ENCODE measurements at regions not wholly inside any gene's neighbourhood (a gene's known extent, or its start where the extent isn't known, plus 50 kb on each side); places are given as distances from the start of the nearest gene placed in this dataset.
"Not testable (repeated sequence)": the region's sequence is repeated elsewhere in the genome, so short reads cannot be mapped to it uniquely, and the experiment has no call there.

- dilution Hi-C loops (cut with MboI; ENCODE audit: extremely low pct_ligation_motif_present, low sequenced_read_pairs), result no loop called here
- H3K36me3 ChIP-seq (ENCODE audit: control insufficient read depth in 2 of 2, extremely low read depth in 1 of 2, insufficient read depth in 2 of 2, low read length in 2 of 2), result peaks cover 0 to 1% of the 10 kb centered on the region in 2 experiments
- no peaks in the 10 kb centered on the region for H3K4me1 ChIP-seq (ENCODE audit: control insufficient read depth, extremely low read depth, insufficient read depth, low read length)
- no peaks in the 10 kb centered on the region for H3K79me2 ChIP-seq (ENCODE audit: control insufficient read depth, insufficient read depth, low read length)
- H3K27ac ChIP-seq (ENCODE audit: control insufficient read depth, insufficient read depth, low read length), result no peak overlapping the region
- H2AFZ ChIP-seq (ENCODE audit: control insufficient read depth, low read length), result no peak overlapping the region
- DNase-seq (ENCODE audit: low read depth, low spot score) (no peak), FAIRE-seq (no peak)
- H3K27me3 ChIP-seq (ENCODE audit: control insufficient read depth, extremely low read depth, insufficient read depth, low read length), result no peaks in the 10 kb centered on the region
- H3K9ac ChIP-seq (ENCODE audit: control insufficient read depth, extremely low read depth, insufficient read depth, low read length), result no peak overlapping the region
- no peaks in the 10 kb centered on the region for H4K20me1 ChIP-seq (ENCODE audit: control insufficient read depth, extremely low read depth, insufficient read depth, low read length)
- H3K9me1 ChIP-seq (ENCODE audit: control insufficient read depth, extremely low read depth, insufficient read depth, low read length), result no peaks in the 10 kb centered on the region
- no peak overlapping the region for H3K4me2 ChIP-seq (ENCODE audit: control insufficient read depth, extremely low read depth, insufficient read depth, low read depth, low read length)
- TF ChIP-seq EZH2 (IDR thresholded peaks at IDR 0.05; ENCODE audit: low read length) (no peak), CTCF (optimal IDR thresholded peaks at IDR 0.05 in 1 of 3, IDR thresholded peaks at IDR 0.05 in 1 of 3, conservative IDR thresholded peaks at IDR 0.05 in 1 of 3; ENCODE audit: extremely low read depth in 1 of 3, insufficient read depth in 2 of 3, low read length in 3 of 3) (no peak)
- H3K4me3 ChIP-seq (ENCODE audit: control insufficient read depth in 2 of 3, extremely low read depth in 1 of 3, insufficient read depth in 2 of 3, low read depth in 1 of 3, low read length in 3 of 3), result no peak overlapping the region
- H3K9me3 ChIP-seq (ENCODE audit: control insufficient read depth, low read depth, low read length), result no peaks in the 10 kb centered on the region
These were observed 59.4 kb downstream of the BLTP3B start for GRCh38 chr12:100083308-100083707.

- H3K9ac ChIP-seq (ENCODE audit: control insufficient read depth, extremely low read depth, insufficient read depth, low read length); dilution Hi-C loops (cut with MboI; ENCODE audit: extremely low pct_ligation_motif_present, low sequenced_read_pairs); H3K27me3 ChIP-seq (ENCODE audit: control insufficient read depth, extremely low read depth, insufficient read depth, low read length); H3K4me2 ChIP-seq (ENCODE audit: control insufficient read depth, extremely low read depth, insufficient read depth, low read depth, low read length); H3K9me1 ChIP-seq (ENCODE audit: control insufficient read depth, extremely low read depth, insufficient read depth, low read length); H3K36me3 ChIP-seq (ENCODE audit: control insufficient read depth in 2 of 2, extremely low read depth in 1 of 2, insufficient read depth in 2 of 2, low read length in 2 of 2); FAIRE-seq; H3K4me3 ChIP-seq (ENCODE audit: control insufficient read depth in 2 of 3, extremely low read depth in 1 of 3, insufficient read depth in 2 of 3, low read depth in 1 of 3, low read length in 3 of 3); H3K79me2 ChIP-seq (ENCODE audit: control insufficient read depth, insufficient read depth, low read length); DNase-seq (ENCODE audit: low read depth, low spot score); H2AFZ ChIP-seq (ENCODE audit: control insufficient read depth, low read length); H4K20me1 ChIP-seq (ENCODE audit: control insufficient read depth, extremely low read depth, insufficient read depth, low read length); H3K27ac ChIP-seq (ENCODE audit: control insufficient read depth, insufficient read depth, low read length); H3K9me3 ChIP-seq (ENCODE audit: control insufficient read depth, low read depth, low read length); H3K4me1 ChIP-seq (ENCODE audit: control insufficient read depth, extremely low read depth, insufficient read depth, low read length): not testable (repeated sequence)
These were observed 63.9 kb downstream of the BLTP3B start for GRCh38 chr12:100078777-100079176.

- H3K79me2 ChIP-seq (ENCODE audit: control insufficient read depth, insufficient read depth, low read length), result no peaks in the 10 kb centered on the region
- H4K20me1 ChIP-seq (ENCODE audit: control insufficient read depth, extremely low read depth, insufficient read depth, low read length), result no peaks in the 10 kb centered on the region
- no peaks in the 10 kb centered on the region for H3K4me1 ChIP-seq (ENCODE audit: control insufficient read depth, extremely low read depth, insufficient read depth, low read length)
- H2AFZ ChIP-seq (ENCODE audit: control insufficient read depth, low read length), result no peak overlapping the region
- no peak for TF ChIP-seq CTCF (optimal IDR thresholded peaks at IDR 0.05 in 1 of 3, IDR thresholded peaks at IDR 0.05 in 1 of 3, conservative IDR thresholded peaks at IDR 0.05 in 1 of 3; ENCODE audit: extremely low read depth in 1 of 3, insufficient read depth in 2 of 3, low read length in 3 of 3)
- TF ChIP-seq EZH2 (IDR thresholded peaks at IDR 0.05; ENCODE audit: low read length), result no peak
- no peak overlapping the region for H3K9ac ChIP-seq (ENCODE audit: control insufficient read depth, extremely low read depth, insufficient read depth, low read length)
- dilution Hi-C loops (cut with MboI; ENCODE audit: extremely low pct_ligation_motif_present, low sequenced_read_pairs), result no loop called here
- H3K27me3 ChIP-seq (ENCODE audit: control insufficient read depth, extremely low read depth, insufficient read depth, low read length), result no peaks in the 10 kb centered on the region
- no peaks in the 10 kb centered on the region for H3K9me3 ChIP-seq (ENCODE audit: control insufficient read depth, low read depth, low read length)
- no peak overlapping the region for H3K4me2 ChIP-seq (ENCODE audit: control insufficient read depth, extremely low read depth, insufficient read depth, low read depth, low read length)
- no peaks in the 10 kb centered on the region for H3K9me1 ChIP-seq (ENCODE audit: control insufficient read depth, extremely low read depth, insufficient read depth, low read length)
- no peak overlapping the region for H3K27ac ChIP-seq (ENCODE audit: control insufficient read depth, insufficient read depth, low read length)
- peaks cover 0 to 1% of the 10 kb centered on the region in 2 experiments for H3K36me3 ChIP-seq (ENCODE audit: control insufficient read depth in 2 of 2, extremely low read depth in 1 of 2, insufficient read depth in 2 of 2, low read length in 2 of 2)
- no peak for DNase-seq (ENCODE audit: low read depth, low spot score)
- no peak for FAIRE-seq
- H3K4me3 ChIP-seq (ENCODE audit: control insufficient read depth in 2 of 3, extremely low read depth in 1 of 3, insufficient read depth in 2 of 3, low read depth in 1 of 3, low read length in 3 of 3), result no peak overlapping the region
These were observed 65.3 kb downstream of the BLTP3B start for GRCh38 chr12:100077367-100077766.
